Body of pancreas (tissue), 4 donors: ENCODE measurements at regions not wholly inside any gene's neighbourhood (a gene's known extent, or its start where the extent isn't known, plus 50 kb on each side); places are given as distances from the start of the nearest gene placed in this dataset.

Experiments
- ATAC-seq: fragments of 150-250 bp; one replicate; pipeline ENCODE4 v1.9.1; 2016
- DNase-seq, 4 donors: peaks; one replicate each; pipeline ENCODE4 v3.0.0-alpha.2; 2019
- H3K27ac ChIP-seq, 4 donors: fragments of 200-600 bp; sonication (generic); 1 replicate in 3 of 4; 2 replicates in 1 of 4; pipeline versions ENCODE4 v1.5.1 to v1.6.1; 2016 to 2019; ENCODE audit warnings: mild to moderate bottlenecking in 1 of 4, mixed read lengths in 1 of 4, moderate library complexity in 1 of 4
- H3K27me3 ChIP-seq, 2 donors: fragments of 200-600 bp; sonication (generic); one replicate each; pipeline ENCODE4 v1.6.0; 2016; ENCODE audit warnings: mild to moderate bottlenecking in 1 of 2
- H3K36me3 ChIP-seq, 2 donors: fragments of 200-600 bp; sonication (generic); replicated peaks in 1 of 2; 2 replicates each; pipeline ENCODE4 v1.5.1; 2016; ENCODE audit warnings: low read depth in 2 of 2; ENCODE audit not compliant: insufficient read depth in 1 of 2
- H3K4me1 ChIP-seq: fragments of 200-600 bp; sonication (generic); one replicate; pipeline ENCODE4 v1.6.0; 2016
- H3K4me3 ChIP-seq, 2 donors: fragments of 200-600 bp; sonication (generic); 1 replicate in 1 of 2; 2 replicates in 1 of 2; pipeline ENCODE4 v1.5.1; 2016 to 2019
- H3K9me3 ChIP-seq, 3 donors: fragments of 200-600 bp; sonication (generic); 1 replicate in 2 of 3; 2 replicates in 1 of 3; pipeline ENCODE4 v1.5.1; 2016
- CTCF ChIP-seq, 7 experiments: fragments of 450-650 bp in 4 of 7; fragments of 200-600 bp in 3 of 7; sonication (generic) in 3 of 7; IDR thresholded peaks; one replicate each; pipeline ENCODE4 v1.5.1; 2016 to 2019; ENCODE audit warnings: antibody characterized with exemption in 7 of 7
- POLR2A ChIP-seq, 3 donors: fragments of 450-650 bp; IDR thresholded peaks; one replicate each; pipeline ENCODE4 v1.6.1; 2016; ENCODE audit warnings: antibody characterized with exemption in 3 of 3, mild to moderate bottlenecking in 2 of 3
- WGBS, 2 donors: methylation state at CpG; one replicate each; pipeline ENCODE4 v1.1.5; 2017; 5-methylcytosine and 5-hydroxymethylcytosine counted together
- intact Hi-C: fragments of 100-400 bp; cut with DNase I; formaldehyde crosslinking; loops from one replicate; pipeline ENCODE4 v1.15.1; 2023

DNA sequence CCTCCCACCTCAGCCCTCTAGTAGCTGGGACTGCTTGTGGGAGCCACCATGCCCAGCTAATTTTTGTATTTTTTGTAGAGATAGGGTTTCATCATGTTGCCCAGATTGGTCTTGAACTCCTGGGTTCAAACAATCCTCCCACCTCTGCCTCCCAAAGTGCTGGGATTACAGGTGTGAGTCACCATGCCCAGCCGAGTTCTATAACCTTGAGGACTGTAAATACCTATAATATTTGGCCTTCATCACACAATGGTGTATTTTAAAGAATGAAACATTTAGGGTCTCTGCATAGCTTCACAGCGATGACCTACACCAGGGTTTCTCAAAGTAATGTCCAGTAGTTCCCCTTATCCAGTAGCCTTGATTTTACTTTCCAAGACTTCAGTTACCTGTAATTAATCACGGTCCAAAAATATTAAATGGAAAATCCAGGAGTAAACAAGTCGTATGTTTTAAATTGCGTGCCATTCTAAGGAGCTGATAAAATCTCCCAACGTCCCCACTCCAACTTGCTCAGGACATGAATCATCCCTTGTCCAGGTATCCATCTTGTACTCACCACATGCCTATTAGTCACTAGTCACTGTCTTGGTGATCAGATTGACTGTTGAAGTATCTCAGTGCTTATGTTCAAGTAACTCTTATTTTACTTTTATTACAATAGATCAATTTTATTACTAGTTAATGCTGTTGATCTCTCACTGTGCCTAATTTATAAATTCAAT, 368.2 kb downstream of the BTG1 start:
- Histone ChIP-seq H3K9me3 (no peaks in the 10 kb centered on the region), H3K36me3 (no peaks in the 10 kb centered on the region), H3K27ac (no peak overlapping the region), H3K4me3 (no peak overlapping the region), H3K27me3 (no peaks in the 10 kb centered on the region), H3K4me1 (peaks cover 14% of the 10 kb centered on the region)
- DNase-seq (no peak), ATAC-seq (no peak)
- WGBS, 2 donors: 63 to 78% methylated on average over 6 of the region's 6 CpGs
- TF ChIP-seq POLR2A (IDR thresholded peaks at IDR 0.05) (no peak), CTCF (IDR thresholded peaks at IDR 0.05) (no peak)
- intact Hi-C loops: no loop called here

DNA sequence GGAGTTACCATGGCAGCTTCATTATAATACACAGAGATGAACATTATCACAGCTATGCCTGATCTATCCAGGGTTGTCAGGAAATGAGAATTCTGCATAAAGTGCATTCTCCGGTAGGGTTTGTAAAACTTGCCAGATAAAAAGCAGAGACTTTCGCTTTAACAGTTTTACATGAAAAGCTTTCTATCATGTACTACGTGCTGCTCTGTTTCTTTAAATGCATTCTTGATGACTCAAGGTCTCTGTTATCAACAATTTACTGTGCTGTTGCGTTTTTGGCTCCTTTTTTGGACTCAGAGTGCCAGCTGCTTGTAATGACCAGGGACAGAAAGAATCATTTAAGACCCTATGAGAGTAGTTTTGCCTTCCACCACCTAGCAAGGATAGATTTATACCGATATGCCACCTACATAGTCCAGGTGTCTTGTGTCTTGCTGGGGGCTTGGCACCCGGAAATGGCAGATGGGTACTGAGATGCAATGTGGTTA, 371.2 kb downstream of the BTG1 start:
- no peaks in the 10 kb centered on the region for H3K27me3 ChIP-seq
- no peaks in the 10 kb centered on the region for H3K9me3 ChIP-seq
- DNase-seq (peak; percentile 14 to 18 (median 15)), ATAC-seq (peak; percentile 79)
- peak overlapping the region in 2 of 4 donors; percentile 22 to 27 for H3K27ac ChIP-seq
- 11 to 17% methylated on average over 6 of the region's 6 CpGs for WGBS, 2 donors
- TF ChIP-seq CTCF (IDR thresholded peaks at IDR 0.05) (no peak), POLR2A (IDR thresholded peaks at IDR 0.05) (no peak)
- intact Hi-C loops: no loop called here
- H3K36me3 ChIP-seq: no peaks in the 10 kb centered on the region
- no peak overlapping the region for H3K4me3 ChIP-seq
- H3K4me1 ChIP-seq: peaks cover 14% of the 10 kb centered on the region

GRCh38 chr12:91773749-91774429, 371.8 kb downstream of the BTG1 start:
- ATAC-seq: peak; percentile 24
- peak overlapping the region in 1 of 4 donors; percentile 27 for H3K27ac ChIP-seq
- H3K4me3 ChIP-seq: no peak overlapping the region

GRCh38 chr12:91772411-91772810, 373.2 kb downstream of the BTG1 start:
- H3K27ac ChIP-seq: no peak overlapping the region
- intact Hi-C loops: no loop called here
- DNase-seq (no peak), ATAC-seq (no peak)
- no peak overlapping the region for H3K4me3 ChIP-seq
- H3K4me1 ChIP-seq: peaks cover 14% of the 10 kb centered on the region
- no peaks in the 10 kb centered on the region for H3K9me3 ChIP-seq
- WGBS, 2 donors: 93 to 96% methylated on average over 2 of the region's 2 CpGs
- no peaks in the 10 kb centered on the region for H3K27me3 ChIP-seq
- no peaks in the 10 kb centered on the region for H3K36me3 ChIP-seq
- TF ChIP-seq CTCF (IDR thresholded peaks at IDR 0.05): no peak
- no peak for TF ChIP-seq POLR2A (IDR thresholded peaks at IDR 0.05)

More at GRCh38 chr12:91773749-91774429, 371.8 kb downstream of the BTG1 start:
- intact Hi-C loops: no loop called here
- Histone ChIP-seq H3K4me1 (peaks cover 14% of the 10 kb centered on the region), H3K9me3 (no peaks in the 10 kb centered on the region), H3K36me3 (no peaks in the 10 kb centered on the region), H3K27me3 (no peaks in the 10 kb centered on the region)
- TF ChIP-seq POLR2A (IDR thresholded peaks at IDR 0.05) (no peak), CTCF (IDR thresholded peaks at IDR 0.05) (no peak)
- WGBS, 2 donors: 54 to 56% methylated on average over 4 of the region's 4 CpGs
- no peak for DNase-seq
